Right atrium auricular region (tissue), 2 donors: ENCODE measurements at regions not wholly inside any gene's neighbourhood (a gene's known extent, or its start where the extent isn't known, plus 50 kb on each side); places are given as distances from the start of the nearest gene placed in this dataset.

Experiments
- DNase-seq: peaks from one replicate; pipeline ENCODE4 v3.0.0-alpha.2; 2019; ENCODE audit warnings: low spot score
- H3K27ac ChIP-seq, 2 donors: fragments of 200-600 bp; sonication (generic); 1 replicate in 1 of 2; 2 replicates in 1 of 2; pipeline ENCODE4 v1.5.1; 2016 to 2019
- H3K27me3 ChIP-seq, 2 donors: fragments of 200-600 bp; sonication (generic); one replicate each; pipeline versions ENCODE4 v1.5.1 to v1.6.0; 2017 to 2019
- H3K36me3 ChIP-seq: fragments of 200-600 bp; sonication (generic); one replicate; pipeline ENCODE4 v1.5.1; 2016
- H3K4me1 ChIP-seq, 2 donors: fragments of 200-600 bp; sonication (generic); one replicate each; pipeline versions ENCODE4 v1.5.1 to v1.6.0; 2017 to 2019
- H3K4me3 ChIP-seq, 2 donors: fragments of 200-600 bp; sonication (generic); 1 replicate in 1 of 2; 2 replicates in 1 of 2; pipeline ENCODE4 v1.5.1; 2017 to 2019; ENCODE audit warnings: mild to moderate bottlenecking in 1 of 2, moderate library complexity in 1 of 2
- H3K9me3 ChIP-seq, 2 donors: fragments of 200-600 bp; sonication (generic); one replicate each; pipeline ENCODE4 v1.5.1; 2019
- CTCF ChIP-seq, 2 donors: fragments of 200-600 bp; sonication (generic); IDR thresholded peaks; one replicate each; pipeline ENCODE4 v1.5.1; 2019; ENCODE audit warnings: antibody characterized with exemption in 2 of 2

DNA sequence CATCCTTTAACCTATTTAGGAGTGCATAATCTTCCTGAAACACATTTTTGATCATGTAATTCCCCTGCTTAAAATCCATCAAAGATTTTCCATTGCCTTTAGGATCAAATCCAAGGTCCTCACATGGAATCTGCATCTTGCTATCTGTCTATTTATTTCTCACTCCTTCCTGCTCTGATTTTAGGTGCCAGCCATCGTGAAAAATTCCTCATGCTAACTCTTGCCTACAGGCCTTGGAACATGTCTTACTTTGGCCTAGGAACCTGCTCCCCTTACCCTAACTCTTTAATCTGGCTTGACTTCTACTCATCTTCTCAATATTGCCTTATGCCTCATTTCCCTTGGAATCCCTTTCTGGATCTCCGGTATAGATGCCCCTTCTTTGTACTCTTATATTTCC, 1074.3 kb downstream of the TTLL7 start:
- peaks cover 0 to 12% of the 10 kb centered on the region in 2 donors for H3K4me1 ChIP-seq
- H3K27me3 ChIP-seq, result no peaks in the 10 kb centered on the region
- no peak overlapping the region for H3K27ac ChIP-seq
- DNase-seq, result no peak
- H3K4me3 ChIP-seq, result no peak overlapping the region
- no peaks in the 10 kb centered on the region for H3K36me3 ChIP-seq
- no peaks in the 10 kb centered on the region for H3K9me3 ChIP-seq
- TF ChIP-seq CTCF (IDR thresholded peaks at IDR 0.05), result no peak

DNA sequence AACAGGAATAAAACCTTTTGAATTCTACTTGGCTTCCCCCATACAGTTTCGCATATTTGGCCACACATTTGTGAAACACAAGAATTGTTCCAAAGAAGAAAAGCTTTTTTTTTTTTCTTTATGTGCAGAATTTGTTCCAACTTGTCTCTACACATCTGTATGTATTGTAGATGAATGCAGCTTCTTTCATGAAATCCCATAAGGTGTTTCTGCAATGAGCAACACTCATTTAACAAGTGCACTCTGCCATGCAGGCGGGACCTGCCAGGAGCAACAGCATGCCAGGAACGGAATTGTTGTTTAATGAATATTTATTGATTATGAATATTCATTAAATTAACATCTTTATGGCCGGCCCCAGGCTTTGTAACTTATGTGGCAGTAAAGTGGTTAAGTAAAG, 1075.0 kb downstream of the TTLL7 start:
- no peaks in the 10 kb centered on the region for H3K9me3 ChIP-seq
- no peak overlapping the region for H3K27ac ChIP-seq
- no peaks in the 10 kb centered on the region for H3K27me3 ChIP-seq
- H3K4me1 ChIP-seq, result peaks cover 0 to 15% of the 10 kb centered on the region in 2 donors
- H3K36me3 ChIP-seq, result no peaks in the 10 kb centered on the region
- H3K4me3 ChIP-seq, result no peak overlapping the region
- TF ChIP-seq CTCF (IDR thresholded peaks at IDR 0.05), result no peak
- DNase-seq, result no peak

GRCh38 chr1:82921759-82922158, 1077.2 kb downstream of the TTLL7 start:
- DNase-seq, result no peak
- no peaks in the 10 kb centered on the region for H3K9me3 ChIP-seq
- no peak overlapping the region for H3K27ac ChIP-seq

DNA sequence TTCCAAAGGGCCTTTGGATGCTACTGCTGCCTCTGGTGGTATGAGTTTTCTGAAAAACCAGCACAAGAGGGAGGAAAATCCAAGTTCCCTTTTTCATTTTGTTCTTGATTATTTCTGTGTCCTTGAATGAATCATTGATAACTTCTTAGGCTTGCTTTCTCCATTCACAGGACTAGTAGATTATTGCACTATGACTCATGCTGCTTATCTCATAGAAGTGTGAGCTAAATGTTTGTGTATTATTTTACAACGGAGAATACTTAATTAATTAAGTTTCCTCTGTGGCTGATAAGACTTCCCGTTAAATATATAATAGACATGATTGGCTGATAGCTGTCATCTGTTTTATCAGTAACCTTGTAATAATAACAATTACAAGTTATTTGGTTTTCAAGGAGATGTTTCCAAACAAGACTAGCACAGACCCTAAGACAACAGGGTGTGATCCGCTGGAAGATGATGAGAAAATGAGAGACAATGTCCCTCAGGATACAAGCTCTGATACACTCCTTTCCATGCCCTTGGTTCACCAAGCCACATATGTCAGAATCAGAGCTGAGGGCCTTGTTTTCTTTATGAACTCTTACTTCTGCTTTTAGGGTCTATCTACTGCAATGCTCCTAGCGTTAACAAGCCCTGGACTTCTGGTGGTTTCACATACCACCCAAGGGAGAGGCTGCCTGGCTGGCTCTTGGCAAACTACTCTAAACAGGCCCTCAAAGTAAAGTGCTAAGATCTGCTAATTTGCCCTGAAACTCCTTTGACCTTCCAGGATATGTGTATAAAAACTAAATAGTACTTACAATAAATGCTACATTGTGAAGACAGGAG, 1078.3 kb downstream of the TTLL7 start:
- H3K9me3 ChIP-seq, result no peaks in the 10 kb centered on the region
- peak overlapping the region in 1 of 2 donors; percentile 15 for H3K27ac ChIP-seq
- DNase-seq, result no peak
- peaks cover 0 to 15% of the 10 kb centered on the region in 2 donors for H3K4me1 ChIP-seq
- no peak overlapping the region for H3K4me3 ChIP-seq
- no peaks in the 10 kb centered on the region for H3K36me3 ChIP-seq
- no peaks in the 10 kb centered on the region for H3K27me3 ChIP-seq
- no peak for TF ChIP-seq CTCF (IDR thresholded peaks at IDR 0.05)

More at GRCh38 chr1:82921759-82922158, 1077.2 kb downstream of the TTLL7 start:
- TF ChIP-seq CTCF (IDR thresholded peaks at IDR 0.05), result no peak
- Histone ChIP-seq H3K4me1 (peaks cover 0 to 15% of the 10 kb centered on the region in 2 donors), H3K4me3 (no peak overlapping the region), H3K36me3 (no peaks in the 10 kb centered on the region), H3K27me3 (no peaks in the 10 kb centered on the region)

DNA sequence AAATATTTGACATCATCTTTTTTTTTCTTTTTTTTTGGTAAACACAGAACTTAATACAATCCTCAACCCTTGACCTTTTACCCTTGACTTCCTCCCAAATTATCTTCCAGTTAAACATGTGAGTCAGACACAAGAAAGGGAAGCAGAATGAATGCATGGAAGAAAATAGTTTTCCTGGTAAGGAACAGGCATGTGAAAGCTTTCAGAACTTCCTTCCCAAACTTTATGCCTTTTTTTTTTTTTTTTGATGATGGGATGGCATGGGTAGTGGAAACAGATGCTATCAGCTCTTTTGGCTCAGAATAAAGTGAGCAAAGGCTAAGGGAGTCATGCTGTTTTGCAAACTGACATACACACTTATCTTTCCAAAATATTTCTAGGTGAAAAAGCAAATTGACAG, 1079.1 kb downstream of the TTLL7 start:
- no peak overlapping the region for H3K27ac ChIP-seq
- no peak overlapping the region for H3K4me3 ChIP-seq
- peaks cover 0 to 15% of the 10 kb centered on the region in 2 donors for H3K4me1 ChIP-seq
- no peak for TF ChIP-seq CTCF (IDR thresholded peaks at IDR 0.05)
- H3K9me3 ChIP-seq, result no peaks in the 10 kb centered on the region
- H3K36me3 ChIP-seq, result no peaks in the 10 kb centered on the region
- no peak for DNase-seq
- no peaks in the 10 kb centered on the region for H3K27me3 ChIP-seq

- DNase-seq, result no peak
- H3K27me3 ChIP-seq, result no peaks in the 10 kb centered on the region
- H3K27ac ChIP-seq, result no peak overlapping the region
Measured at GRCh38 chr1:82907313-82907712, 1091.6 kb downstream of the TTLL7 start.

More at GRCh38 chr1:82907313-82907712, 1091.6 kb downstream of the TTLL7 start:
- no peaks in the 10 kb centered on the region for H3K36me3 ChIP-seq
- no peaks in the 10 kb centered on the region for H3K4me1 ChIP-seq
- no peak for TF ChIP-seq CTCF (IDR thresholded peaks at IDR 0.05)
- H3K4me3 ChIP-seq, result no peak overlapping the region
- no peaks in the 10 kb centered on the region for H3K9me3 ChIP-seq
